Stomach (tissue), 8 donors: ENCODE measurements at regions not wholly inside any gene's neighbourhood (a gene's known extent, or its start where the extent isn't known, plus 50 kb on each side); places are given as distances from the start of the nearest gene placed in this dataset.
A peak's percentile ranks its signal among the peaks of the same experiment; 100 is the strongest.

ENCODE experiments used
- DNase-seq, 2 donors: peaks; one replicate each; pipeline versions ENCODE4 v3.0.0 to v3.0.0-alpha.2; 2013 to 2019
- H3K27ac ChIP-seq, 5 donors: fragments of 200-600 bp in 4 of 5; sonication (generic) in 4 of 5; one replicate each; pipeline ENCODE4 v1.5.1; 2013 to 2019; ENCODE audit warnings: mild to moderate bottlenecking in 1 of 5, moderate library complexity in 1 of 5
- H3K27me3 ChIP-seq, 3 donors: fragments of 200-600 bp; sonication (generic); one replicate each; pipeline ENCODE4 v1.5.1; 2017 to 2019; ENCODE audit warnings: mixed run types in 1 of 3
- H3K36me3 ChIP-seq, 4 donors: fragments of 200-600 bp; sonication (generic); 1 replicate in 3 of 4; 2 replicates in 1 of 4; pipeline ENCODE4 v1.5.1; 2016 to 2019
- H3K4me1 ChIP-seq, 4 donors: fragments of 200-600 bp; sonication (generic); one replicate each; pipeline ENCODE4 v1.5.1; 2016 to 2019
- H3K4me3 ChIP-seq, 4 donors: fragments of 200-600 bp; sonication (generic) in 3 of 4; one replicate each; pipeline ENCODE4 v1.5.1; 2016 to 2019; ENCODE audit warnings: mild to moderate bottlenecking in 1 of 4
- H3K9me3 ChIP-seq, 4 donors: fragments of 200-600 bp; sonication (generic); one replicate each; pipeline ENCODE4 v1.5.1; 2016 to 2019
- CTCF ChIP-seq, 7 experiments: fragments of 450-650 bp in 4 of 7; fragments of 200-600 bp in 3 of 7; sonication (generic) in 3 of 7; IDR thresholded peaks; one replicate each; pipeline ENCODE4 v1.5.1; 2016 to 2019; ENCODE audit warnings: antibody characterized with exemption in 7 of 7, control low read depth in 2 of 7, mild to moderate bottlenecking in 1 of 7
- EP300 ChIP-seq: sonication (generic); formaldehyde crosslinking; IDR thresholded peaks from one replicate; pipeline ENCODE4 v1.6.1; 2017; ENCODE audit warnings: antibody characterized with exemption
- POLR2A ChIP-seq, 4 donors: fragments of 450-650 bp; IDR thresholded peaks; one replicate each; pipeline ENCODE4 v1.6.1; 2016; ENCODE audit warnings: antibody characterized with exemption in 4 of 4, control low read depth in 2 of 4, mild to moderate bottlenecking in 1 of 4, moderate library complexity in 1 of 4
- POLR2AphosphoS5 ChIP-seq, 3 donors: sonication (generic); formaldehyde crosslinking; IDR thresholded peaks; one replicate each; pipeline ENCODE4 v1.6.1; 2016; ENCODE audit warnings: antibody characterized with exemption in 3 of 3
- WGBS, 5 donors: extraction: QIAGEN DNeasy Blood & Tissue Kit in 3 of 5; methylation state at CpG; one replicate each; pipeline versions ENCODE4 v1.1.5 to v1.1.7; 2013 to 2018; 5-methylcytosine and 5-hydroxymethylcytosine counted together
- intact Hi-C: fragments of 100-400 bp; cut with DNase I; formaldehyde crosslinking; loops from one replicate; pipeline ENCODE4 v1.15.1; 2023; ENCODE audit warnings: low total_unique reads
- donor health status: healthy with polysubstance abuse.
- donor health status: Bipolar disorder and iron deficiency.
- donor health status: healthy.

GRCh38 chr9:34892886-34893285 lies 65.2 kb upstream of the PHF24 start:
- 30 to 85% (median 59%) methylated on average over 5 of the region's 5 CpGs for WGBS, 5 donors
- H3K9me3 ChIP-seq = no peaks in the 10 kb centered on the region
- H3K27ac ChIP-seq = no peak overlapping the region
- no peak overlapping the region for H3K4me3 ChIP-seq
- peak in 1 of 2 donors; percentile 38 for DNase-seq
- no peak for TF ChIP-seq EP300
- no peak for TF ChIP-seq POLR2AphosphoS5 (IDR thresholded peaks at IDR 0.05)
- no peak for TF ChIP-seq POLR2A (IDR thresholded peaks at IDR 0.05)
- TF ChIP-seq CTCF (IDR thresholded peaks at IDR 0.05) = no peak
- H3K4me1 ChIP-seq = no peaks in the 10 kb centered on the region
- peaks cover 0 to 28% (median 5%) of the 10 kb centered on the region in 3 donors for H3K27me3 ChIP-seq
- intact Hi-C loops = no loop called here
- H3K36me3 ChIP-seq = no peaks in the 10 kb centered on the region

GRCh38 chr9:34891386-34891785 lies 66.7 kb upstream of the PHF24 start:
- no peaks in the 10 kb centered on the region for H3K4me1 ChIP-seq
- no peak overlapping the region for H3K4me3 ChIP-seq
- H3K27me3 ChIP-seq = peaks cover 0 to 14% (median 0%) of the 10 kb centered on the region in 3 donors
- no peaks in the 10 kb centered on the region for H3K9me3 ChIP-seq
- intact Hi-C loops = no loop called here
- WGBS, 5 donors = 86 to 100% (median 100%) methylated on average over 1 of the region's 1 CpG
- no peak for DNase-seq
- H3K36me3 ChIP-seq = no peaks in the 10 kb centered on the region
- no peak overlapping the region for H3K27ac ChIP-seq
- no peak for TF ChIP-seq CTCF (IDR thresholded peaks at IDR 0.05)
- no peak for TF ChIP-seq POLR2AphosphoS5 (IDR thresholded peaks at IDR 0.05)
- no peak for TF ChIP-seq POLR2A (IDR thresholded peaks at IDR 0.05)
- no peak for TF ChIP-seq EP300

- Histone ChIP-seq H3K9me3 (no peaks in the 10 kb centered on the region), H3K36me3 (no peaks in the 10 kb centered on the region), H3K27me3 (peaks cover 0 to 2% (median 0%) of the 10 kb centered on the region in 3 donors), H3K4me1 (no peaks in the 10 kb centered on the region), H3K4me3 (no peak overlapping the region), H3K27ac (no peak overlapping the region)
- TF ChIP-seq POLR2A (IDR thresholded peaks at IDR 0.05) = no peak
- TF ChIP-seq POLR2AphosphoS5 (IDR thresholded peaks at IDR 0.05) = no peak
- no peak for TF ChIP-seq EP300
- no peak for TF ChIP-seq CTCF (IDR thresholded peaks at IDR 0.05)
- intact Hi-C loops = no loop called here
- WGBS, 5 donors = 29 to 39% (median 34%) methylated on average over 2 of the region's 2 CpGs
- no peak for DNase-seq
Observed at GRCh38 chr9:34887841-34888240, 70.2 kb upstream of the PHF24 start.

- no peak for DNase-seq
- no peaks in the 10 kb centered on the region for H3K4me1 ChIP-seq
- no peak for TF ChIP-seq POLR2AphosphoS5 (IDR thresholded peaks at IDR 0.05)
- no peak overlapping the region for H3K27ac ChIP-seq
- no peak overlapping the region for H3K4me3 ChIP-seq
- no peaks in the 10 kb centered on the region for H3K9me3 ChIP-seq
- H3K27me3 ChIP-seq = no peaks in the 10 kb centered on the region
- intact Hi-C loops = no loop called here
- H3K36me3 ChIP-seq = no peaks in the 10 kb centered on the region
- WGBS, 5 donors = 48 to 68% (median 62%) methylated on average over 2 of the region's 2 CpGs
Observed at GRCh38 chr9:34884747-34885189, 73.3 kb upstream of the PHF24 start.

- peaks cover 0 to 12% (median 0%) of the 10 kb centered on the region in 3 donors for H3K27me3 ChIP-seq
- no peak overlapping the region for H3K27ac ChIP-seq
- no peak for DNase-seq
- TF ChIP-seq POLR2AphosphoS5 (IDR thresholded peaks at IDR 0.05) (no peak), CTCF (IDR thresholded peaks at IDR 0.05) (no peak), EP300 (no peak)
- H3K9me3 ChIP-seq = no peaks in the 10 kb centered on the region
- intact Hi-C loops = no loop called here
- no peaks in the 10 kb centered on the region for H3K4me1 ChIP-seq
- whole genome bisulfite sequencing, 5 donors = 88 to 91% (median 89%) methylated on average over 3 of the region's 3 CpGs
- no peaks in the 10 kb centered on the region for H3K36me3 ChIP-seq
- H3K4me3 ChIP-seq = no peak overlapping the region
Observed at GRCh38 chr9:34876096-34876495, 82.0 kb upstream of the PHF24 start.
